GM10266 (cell line): ENCODE measurements at regions not wholly inside any gene's neighbourhood (a gene's known extent, or its start where the extent isn't known, plus 50 kb on each side); places are given as distances from the start of the nearest gene placed in this dataset.

ENCODE experiments used
- DNase-seq: peaks from one replicate; pipeline ENCODE4 v3.0.0; 2012; ENCODE audit errors: extremely low spot score
- CTCF ChIP-seq: IDR thresholded peaks from 2 replicates; pipeline ENCODE4 v1.5.1; 2012; ENCODE audit warnings: mild to moderate bottlenecking, low read depth; ENCODE audit not compliant: control insufficient read depth, insufficient read depth; ENCODE audit errors: missing control alignments

- no peak for DNase-seq
- no peak for TF ChIP-seq CTCF
Measured at GRCh38 chr2:236366049-236366387, 101.8 kb upstream of the ASB18 start.

- DNase-seq = peak; percentile 22
- TF ChIP-seq CTCF = no peak
Measured at GRCh38 chr2:236366397-236366796, 102.2 kb upstream of the ASB18 start.

- TF ChIP-seq CTCF = no peak
- no peak for DNase-seq
Measured at GRCh38 chr2:236367506-236368289, 103.5 kb upstream of the ASB18 start.

- TF ChIP-seq CTCF = no peak
- DNase-seq = no peak
Measured at GRCh38 chr2:236369661-236370062, 105.5 kb upstream of the ASB18 start.

- DNase-seq = no peak
- TF ChIP-seq CTCF = no peak
Measured at GRCh38 chr2:236370847-236371409, 106.7 kb upstream of the ASB18 start.

- DNase-seq = no peak
- TF ChIP-seq CTCF = no peak
Measured at GRCh38 chr2:236375973-236376476, 111.8 kb upstream of the ASB18 start.

- TF ChIP-seq CTCF = no peak
- DNase-seq = no peak
Measured at GRCh38 chr2:236376566-236377244, 112.5 kb upstream of the ASB18 start.
